ENCODE measurements at regions not wholly inside any gene's neighbourhood (a gene's known extent, or its start where the extent isn't known, plus 50 kb on each side); places are given as distances from the start of the nearest gene placed in this dataset.

DNA sequence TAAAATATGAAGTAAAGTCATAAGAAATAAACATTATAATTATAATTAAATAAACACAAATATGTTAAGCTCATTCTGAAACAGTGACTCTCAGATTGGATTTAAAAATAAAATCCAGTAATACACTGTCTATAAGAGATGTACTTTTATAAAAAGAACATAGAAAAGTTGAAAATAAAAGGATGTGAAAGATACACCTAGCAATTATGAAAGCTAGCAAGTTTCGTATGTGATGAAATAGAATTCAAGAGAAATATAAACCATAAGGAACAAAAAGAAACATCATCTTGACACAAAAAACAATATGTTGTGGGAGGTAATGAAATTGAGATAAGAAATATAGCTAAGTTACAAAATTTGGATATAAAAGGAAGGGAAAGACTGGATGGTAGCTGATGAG, 128.6 kb upstream of the CNR1 start:
- no peak for DNase-seq
- H3K27me3 ChIP-seq = no peaks in the 10 kb centered on the region
- 78 to 89% methylated on average over 1 of the region's 1 CpG for WGBS, 2 donors
- no peak overlapping the region for H3K4me3 ChIP-seq (replicated peaks in 1 of 3)
- intact Hi-C loops (cut with DNase I) = no loop called here
- H3K36me3 ChIP-seq = no peaks in the 10 kb centered on the region
- no peaks in the 10 kb centered on the region for H3K4me1 ChIP-seq
- no peaks in the 10 kb centered on the region for H3K9me3 ChIP-seq
- no peak overlapping the region for H3K27ac ChIP-seq
- TF ChIP-seq, protein P1, sequence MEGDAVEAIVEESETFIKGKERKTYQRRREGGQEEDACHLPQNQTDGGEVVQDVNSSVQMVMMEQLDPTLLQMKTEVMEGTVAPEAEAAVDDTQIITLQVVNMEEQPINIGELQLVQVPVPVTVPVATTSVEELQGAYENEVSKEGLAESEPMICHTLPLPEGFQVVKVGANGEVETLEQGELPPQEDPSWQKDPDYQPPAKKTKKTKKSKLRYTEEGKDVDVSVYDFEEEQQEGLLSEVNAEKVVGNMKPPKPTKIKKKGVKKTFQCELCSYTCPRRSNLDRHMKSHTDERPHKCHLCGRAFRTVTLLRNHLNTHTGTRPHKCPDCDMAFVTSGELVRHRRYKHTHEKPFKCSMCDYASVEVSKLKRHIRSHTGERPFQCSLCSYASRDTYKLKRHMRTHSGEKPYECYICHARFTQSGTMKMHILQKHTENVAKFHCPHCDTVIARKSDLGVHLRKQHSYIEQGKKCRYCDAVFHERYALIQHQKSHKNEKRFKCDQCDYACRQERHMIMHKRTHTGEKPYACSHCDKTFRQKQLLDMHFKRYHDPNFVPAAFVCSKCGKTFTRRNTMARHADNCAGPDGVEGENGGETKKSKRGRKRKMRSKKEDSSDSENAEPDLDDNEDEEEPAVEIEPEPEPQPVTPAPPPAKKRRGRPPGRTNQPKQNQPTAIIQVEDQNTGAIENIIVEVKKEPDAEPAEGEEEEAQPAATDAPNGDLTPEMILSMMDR (IDR thresholded peaks at IDR 0.05) = no peak
- TF ChIP-seq POLR2A (IDR thresholded peaks at IDR 0.05) = no peak

DNA sequence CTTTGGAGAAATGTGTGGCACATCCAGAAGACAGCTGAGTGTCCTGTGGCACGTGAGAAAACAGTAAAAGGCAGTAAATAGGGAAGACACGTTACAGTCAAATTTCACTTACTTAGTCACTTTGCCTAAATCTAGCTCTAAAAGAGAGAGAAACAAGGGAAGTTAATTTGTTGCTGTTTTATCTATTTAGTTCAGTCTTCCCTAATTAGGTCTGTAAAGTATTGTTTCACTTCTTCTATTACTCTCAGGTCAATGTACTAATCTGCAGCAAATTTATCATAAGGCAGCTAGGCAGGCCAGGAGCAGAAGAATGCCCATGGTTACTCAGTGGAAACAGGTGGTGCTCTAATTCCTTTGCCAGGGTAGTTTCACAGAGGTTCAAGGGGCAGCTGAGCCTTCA, 124.3 kb upstream of the CNR1 start:
- H3K9me3 ChIP-seq = no peaks in the 10 kb centered on the region
- no peaks in the 10 kb centered on the region for H3K4me1 ChIP-seq
- TF ChIP-seq, protein P1 (IDR thresholded peaks at IDR 0.05) = no peak
- TF ChIP-seq POLR2A (IDR thresholded peaks at IDR 0.05) = no peak
- DNase-seq = no peak
- H3K36me3 ChIP-seq = no peaks in the 10 kb centered on the region
- intact Hi-C loops (cut with DNase I) = no loop called here
- H3K27me3 ChIP-seq = no peaks in the 10 kb centered on the region
- H3K27ac ChIP-seq = no peak overlapping the region
- no peak overlapping the region for H3K4me3 ChIP-seq (replicated peaks in 1 of 3)
- WGBS, 2 donors = 80 to 84% methylated on average over 2 of the region's 2 CpGs

DNA sequence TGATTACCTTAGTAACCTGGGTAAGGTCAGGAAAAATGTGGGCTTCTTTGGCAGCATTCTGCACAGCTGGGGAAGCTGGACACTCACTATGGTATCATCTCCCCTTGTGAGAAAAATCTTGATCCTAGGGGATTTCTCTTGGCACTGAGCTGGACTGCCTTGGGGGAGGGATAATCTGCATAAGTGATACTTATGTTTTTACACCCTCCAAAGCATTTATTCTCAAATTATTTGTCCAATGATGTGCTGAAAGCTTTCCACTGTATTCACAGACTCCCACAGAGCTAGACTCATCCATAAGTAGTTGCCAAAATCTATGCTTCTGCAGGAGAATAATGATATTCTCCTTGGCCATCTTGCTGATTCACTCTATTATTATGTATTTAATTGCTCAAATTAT, 121.5 kb upstream of the CNR1 start:
- DNase-seq = no peak
- no peaks in the 10 kb centered on the region for H3K4me1 ChIP-seq
- no peaks in the 10 kb centered on the region for H3K27me3 ChIP-seq
- intact Hi-C loops (cut with DNase I) = no loop called here
- H3K4me3 ChIP-seq (replicated peaks in 1 of 3) = no peak overlapping the region
- no peak overlapping the region for H3K27ac ChIP-seq
- H3K36me3 ChIP-seq = no peaks in the 10 kb centered on the region
- no peaks in the 10 kb centered on the region for H3K9me3 ChIP-seq
- TF ChIP-seq POLR2A (IDR thresholded peaks at IDR 0.05) = no peak

DNA sequence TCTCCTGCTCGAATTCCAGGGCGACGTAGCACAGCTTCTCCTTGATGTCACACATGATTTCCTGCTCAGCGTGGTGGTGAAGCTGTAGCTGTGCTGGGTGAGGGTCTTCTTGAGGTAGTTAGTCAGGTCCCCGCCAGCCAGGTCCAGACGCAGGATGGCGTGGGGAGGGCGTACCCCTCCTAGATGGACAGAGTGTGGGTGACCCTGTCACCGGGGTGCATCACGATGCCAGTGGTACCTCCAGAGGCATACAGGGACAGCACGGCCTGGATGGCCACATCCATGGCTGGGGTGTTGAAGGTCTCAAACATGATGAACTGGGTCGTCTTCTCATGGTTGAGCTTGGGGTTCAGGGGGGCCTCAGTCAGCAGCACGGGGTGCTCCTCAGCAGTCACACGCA, 110.2 kb upstream of the CNR1 start:
- H3K9me3 ChIP-seq = no peaks in the 10 kb centered on the region
- TF ChIP-seq, protein P1 (IDR thresholded peaks at IDR 0.05) = no peak
- H3K4me1 ChIP-seq = no peaks in the 10 kb centered on the region
- no peak overlapping the region for H3K27ac ChIP-seq
- DNase-seq = no peak
- no peaks in the 10 kb centered on the region for H3K36me3 ChIP-seq
- intact Hi-C loops (cut with DNase I) = no loop called here
- H3K27me3 ChIP-seq = no peaks in the 10 kb centered on the region
- 94 to 96% methylated on average over 5 to 9 of the region's 14 CpGs for WGBS, 2 donors
- no peak overlapping the region for H3K4me3 ChIP-seq (replicated peaks in 1 of 3)

DNA sequence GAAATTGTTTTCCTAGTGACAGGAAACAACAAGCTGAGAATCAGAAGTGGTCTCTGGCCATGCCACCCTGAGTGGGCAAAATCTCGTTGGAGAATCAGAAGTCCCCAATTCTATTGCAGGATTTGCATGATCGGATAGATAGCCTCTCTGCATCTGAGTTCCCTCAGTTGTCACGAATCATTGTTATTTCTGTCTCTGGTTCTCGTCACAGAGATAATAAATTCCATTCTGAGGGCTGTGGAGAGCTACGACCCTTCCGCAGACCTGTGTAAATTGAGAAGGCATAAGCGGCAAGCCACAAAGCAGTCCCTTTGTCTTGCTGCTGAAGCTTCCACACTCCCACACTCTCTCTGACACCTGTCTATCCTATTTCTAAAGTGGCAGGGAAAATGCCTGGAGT, 102.4 kb upstream of the CNR1 start:
- no peak for DNase-seq
- no peaks in the 10 kb centered on the region for H3K4me1 ChIP-seq
- no peaks in the 10 kb centered on the region for H3K27me3 ChIP-seq
- 17 to 30% methylated on average over 7 of the region's 7 CpGs for WGBS, 2 donors
- no peaks in the 10 kb centered on the region for H3K9me3 ChIP-seq
- no peak overlapping the region for H3K27ac ChIP-seq
- no peaks in the 10 kb centered on the region for H3K36me3 ChIP-seq
- no peak overlapping the region for H3K4me3 ChIP-seq (replicated peaks in 1 of 3)
- TF ChIP-seq, protein P1 (IDR thresholded peaks at IDR 0.05) = no peak
- intact Hi-C loops (cut with DNase I) = no loop called here

DNA sequence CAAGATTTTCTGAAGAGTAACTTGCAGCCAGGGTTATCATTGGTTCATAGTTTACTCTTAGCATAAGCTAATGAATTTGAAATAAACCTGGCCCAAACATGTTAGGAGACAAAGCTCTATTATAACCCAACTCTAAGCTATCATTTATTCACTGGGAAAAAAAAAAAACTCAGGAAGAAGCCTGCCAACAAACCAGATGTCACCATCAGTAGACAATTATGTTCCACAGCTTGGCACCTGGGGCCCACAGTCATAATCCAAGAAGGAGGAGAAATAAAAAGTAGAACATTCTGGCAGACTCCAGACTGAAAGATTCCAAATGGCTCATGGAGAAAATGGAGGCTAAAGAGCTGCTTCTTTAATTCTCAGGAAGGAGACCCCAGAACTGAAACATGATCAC, 100.0 kb upstream of the CNR1 start:
- Histone ChIP-seq H3K27ac (no peak overlapping the region), H3K36me3 (no peaks in the 10 kb centered on the region), H3K9me3 (no peaks in the 10 kb centered on the region), H3K4me1 (no peaks in the 10 kb centered on the region), H3K27me3 (no peaks in the 10 kb centered on the region), H3K4me3 (replicated peaks in 1 of 3) (no peak overlapping the region)
- intact Hi-C loops (cut with DNase I) = no loop called here
- DNase-seq = no peak
- TF ChIP-seq, protein P1 (IDR thresholded peaks at IDR 0.05) = no peak

Measured in thyroid gland (tissue), 4 donors.